HG03025 (cell line): ENCODE measurements at regions not wholly inside any gene's neighbourhood (a gene's known extent, or its start where the extent isn't known, plus 50 kb on each side); places are given as distances from the start of the nearest gene placed in this dataset.

ENCODE experiments used
- ATAC-seq: cut with Tn5 transposase; IDR thresholded peaks from one replicate; pipeline ENCODE4 v1.9.1; 2021; ENCODE audit warnings: mild to moderate bottlenecking, moderate library complexity; ENCODE audit not compliant: unreplicated experiment, low FRiP score

DNA sequence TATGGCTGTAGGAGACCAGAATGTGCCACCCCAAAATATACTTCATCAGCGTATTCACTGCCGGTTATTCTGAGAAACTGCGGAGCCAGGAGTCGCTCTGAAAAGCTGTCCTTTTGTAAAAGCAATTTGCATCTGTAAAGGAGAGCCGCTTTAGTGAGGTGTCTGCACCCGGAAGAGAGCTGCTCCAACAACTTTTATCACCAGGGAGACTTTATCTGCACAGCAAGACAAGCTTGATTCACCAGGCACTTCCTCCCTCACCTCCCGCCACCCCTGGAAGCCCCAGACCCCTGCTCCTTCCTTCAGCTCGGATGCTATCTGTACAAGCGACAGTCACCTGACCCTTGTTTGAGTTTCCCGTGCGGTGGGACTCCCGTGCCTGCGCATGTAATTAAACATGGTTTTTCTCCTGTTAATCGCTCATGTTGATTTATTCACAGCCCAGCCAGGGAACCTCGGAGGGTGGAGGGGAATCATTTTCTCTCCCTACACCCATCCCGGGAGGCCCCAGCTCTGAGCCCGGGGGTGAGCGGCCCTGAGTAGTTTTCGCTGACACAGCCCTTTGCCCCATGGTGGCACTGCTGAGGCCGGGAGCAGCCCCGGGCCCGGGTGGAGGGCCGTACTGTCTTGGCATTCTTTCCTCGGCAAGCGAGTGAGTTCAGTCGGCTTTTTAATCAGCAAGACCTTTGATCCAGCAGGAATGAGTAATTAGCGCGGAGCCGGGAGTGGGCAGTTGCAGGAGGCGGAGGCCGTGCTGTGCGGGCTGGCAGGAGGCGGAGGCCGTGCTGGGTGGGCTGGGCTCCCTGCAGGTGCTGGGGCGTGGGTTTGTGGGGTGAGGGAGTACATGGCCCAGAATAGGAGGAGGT, 222.7 kb upstream of the CIBAR2 start:
- no peak for ATAC-seq

DNA sequence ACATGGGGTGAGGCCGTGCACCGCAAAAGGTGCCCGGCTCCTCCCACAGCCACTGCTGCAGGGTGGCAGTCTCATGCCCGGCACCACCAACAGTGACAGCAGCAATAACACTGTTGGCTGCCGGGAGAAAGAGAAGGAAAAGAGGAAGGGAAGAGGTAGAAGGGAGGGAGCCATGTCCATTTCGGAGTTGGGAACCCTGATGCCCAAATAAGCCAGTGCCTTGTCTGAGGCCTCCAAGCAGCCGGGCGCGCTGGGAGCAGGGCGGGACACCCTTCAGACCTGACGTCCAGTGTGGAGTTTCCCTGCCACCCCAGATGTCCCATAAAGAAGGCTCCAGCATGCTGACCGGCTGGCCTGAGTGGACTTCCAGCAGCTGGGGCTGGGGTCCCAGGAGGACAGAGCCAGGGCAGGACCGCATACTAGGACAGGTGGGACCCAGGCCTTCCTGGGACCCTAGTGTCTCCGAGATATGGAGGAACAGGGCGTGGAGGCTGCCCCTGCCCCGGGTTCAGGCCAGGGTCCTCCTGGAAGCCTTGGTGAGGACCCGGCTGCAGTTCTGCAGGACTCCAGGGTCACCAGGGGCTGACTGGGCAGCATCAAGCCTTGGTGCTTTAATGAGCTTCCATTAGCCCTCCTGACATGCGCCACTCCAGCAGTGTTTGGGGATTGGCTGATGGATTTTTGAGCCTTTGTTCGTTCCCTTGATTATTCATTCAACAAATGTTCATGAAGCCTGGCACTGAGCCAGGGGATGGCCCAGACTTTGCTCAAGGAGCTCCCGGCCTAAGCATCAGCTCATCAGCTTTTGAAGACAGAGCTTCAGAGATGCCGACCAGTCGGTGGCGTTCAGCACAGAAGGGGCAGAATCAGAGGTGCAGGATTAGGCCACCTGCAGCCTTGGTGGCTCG, 223.6 kb upstream of the CIBAR2 start:
- ATAC-seq: no peak

DNA sequence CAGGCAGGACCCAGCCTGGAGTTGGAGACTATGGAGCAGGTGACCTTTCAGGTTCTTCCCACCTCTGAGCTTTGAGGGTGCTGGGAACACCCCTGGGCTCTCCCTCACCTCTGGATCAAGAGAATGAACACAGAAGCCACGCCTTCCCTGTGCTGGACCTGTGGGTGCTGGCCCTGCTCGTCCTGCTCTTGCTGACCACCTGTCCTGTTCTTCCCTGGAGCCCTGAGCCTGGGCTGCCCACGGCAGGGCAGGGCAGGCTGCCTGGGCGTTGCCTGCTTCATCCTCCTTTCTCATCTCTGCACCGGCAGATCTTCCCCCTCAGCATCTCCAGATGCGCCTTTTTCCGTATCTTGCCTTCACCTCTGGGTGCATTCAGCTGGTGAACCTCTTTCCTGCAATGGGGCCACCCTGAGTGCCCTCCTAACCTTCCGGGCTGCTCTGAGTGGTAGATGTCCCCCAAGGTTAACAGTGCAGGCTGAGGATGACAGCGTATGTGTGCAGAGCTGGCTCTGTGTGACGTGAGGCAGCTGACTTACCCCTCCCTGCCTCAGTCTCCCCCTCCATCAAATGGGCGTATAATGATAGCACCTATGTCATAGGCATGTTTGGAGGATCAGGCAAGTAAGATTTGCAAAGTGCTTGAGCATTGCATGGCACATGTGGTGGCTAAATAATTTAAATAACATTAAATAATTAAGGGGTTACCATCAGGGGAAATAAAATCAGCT, 225.8 kb upstream of the CIBAR2 start:
- ATAC-seq: no peak

DNA sequence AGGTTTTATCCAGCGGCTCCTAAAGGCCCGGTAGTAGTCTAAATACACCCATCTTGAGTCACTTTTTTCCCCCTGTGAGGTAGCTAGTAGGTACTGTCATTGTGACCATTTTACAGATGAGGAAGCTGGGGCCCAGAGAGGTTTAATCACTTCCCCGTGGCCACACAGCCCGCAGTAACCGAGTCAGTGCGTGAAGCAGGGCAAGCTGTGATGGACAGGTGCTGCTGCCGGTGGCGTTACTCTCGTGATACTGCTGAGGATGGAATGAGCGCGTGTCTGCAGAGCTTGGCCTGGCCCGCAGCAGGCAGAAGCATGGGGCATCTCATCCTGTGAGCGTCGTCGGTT, 226.3 kb upstream of the CIBAR2 start:
- ATAC-seq: no peak

DNA sequence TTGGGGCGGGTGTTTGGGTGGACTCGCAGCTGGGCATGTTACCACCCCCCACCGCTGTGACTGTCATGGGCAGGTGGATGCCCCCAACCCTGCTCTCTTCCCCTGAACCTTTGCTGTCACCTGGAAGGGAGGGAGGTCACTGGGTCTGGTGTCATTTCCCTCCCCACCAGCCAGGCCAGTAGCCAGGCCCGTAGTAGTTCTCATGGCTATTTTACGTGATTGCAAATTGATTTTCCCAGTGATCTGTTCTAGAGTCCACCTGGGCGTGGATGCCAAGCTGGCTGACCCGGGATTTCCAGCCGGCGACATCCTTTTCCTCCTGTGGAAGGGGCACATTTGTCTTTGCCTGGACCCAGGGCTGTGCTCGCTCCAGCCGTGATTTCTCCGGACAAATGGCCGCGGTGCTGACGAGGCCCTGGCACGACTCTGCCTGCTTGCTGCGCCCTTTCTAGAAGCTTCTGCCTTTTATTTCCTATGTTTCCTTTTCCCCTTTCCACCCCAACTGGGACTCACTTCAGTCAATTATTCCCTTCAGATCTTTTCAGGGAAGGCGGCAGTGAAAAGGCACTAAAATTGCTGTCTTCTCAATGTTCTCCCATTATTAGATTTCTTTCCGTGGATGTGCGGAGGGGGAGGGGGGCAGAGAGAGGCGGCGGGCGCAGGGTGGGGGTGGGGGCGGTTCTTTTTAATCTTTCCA, 226.9 kb upstream of the CIBAR2 start:
- no peak for ATAC-seq

DNA sequence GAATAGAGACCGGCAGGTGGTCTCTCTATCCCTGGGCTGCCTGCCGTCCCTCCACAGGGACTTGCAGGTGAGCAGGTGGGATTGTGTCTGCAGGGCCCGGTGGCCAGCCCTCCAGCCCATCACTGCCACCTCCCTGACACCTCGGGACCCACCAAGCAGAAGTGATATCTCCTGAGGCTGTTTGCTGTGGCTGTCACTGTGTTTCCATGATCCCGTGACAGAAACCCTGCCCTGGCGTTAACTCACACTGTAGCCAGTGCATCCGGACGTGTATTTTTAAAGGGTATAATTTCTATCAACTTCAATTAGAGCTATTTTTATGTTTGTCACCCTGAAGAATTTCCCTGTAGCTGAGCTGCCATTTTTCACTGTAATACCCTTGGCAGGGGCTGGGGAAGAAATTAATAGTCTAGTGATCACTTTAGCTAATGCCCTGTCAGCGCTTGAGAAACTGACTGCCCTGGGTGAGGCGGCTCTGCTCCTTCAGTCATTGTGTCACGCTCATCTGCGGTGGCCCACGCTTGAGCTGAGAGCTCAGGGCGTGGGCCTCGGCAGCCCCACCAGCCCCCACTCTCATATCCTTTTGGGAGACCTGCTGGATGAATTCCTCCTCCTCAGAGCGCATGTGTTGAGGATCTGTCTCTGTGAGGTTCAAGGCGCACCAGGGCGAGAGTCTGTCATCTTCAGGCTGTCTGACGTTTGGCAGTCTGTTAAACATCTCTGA, 229.9 kb upstream of the CIBAR2 start:
- ATAC-seq: no peak

DNA sequence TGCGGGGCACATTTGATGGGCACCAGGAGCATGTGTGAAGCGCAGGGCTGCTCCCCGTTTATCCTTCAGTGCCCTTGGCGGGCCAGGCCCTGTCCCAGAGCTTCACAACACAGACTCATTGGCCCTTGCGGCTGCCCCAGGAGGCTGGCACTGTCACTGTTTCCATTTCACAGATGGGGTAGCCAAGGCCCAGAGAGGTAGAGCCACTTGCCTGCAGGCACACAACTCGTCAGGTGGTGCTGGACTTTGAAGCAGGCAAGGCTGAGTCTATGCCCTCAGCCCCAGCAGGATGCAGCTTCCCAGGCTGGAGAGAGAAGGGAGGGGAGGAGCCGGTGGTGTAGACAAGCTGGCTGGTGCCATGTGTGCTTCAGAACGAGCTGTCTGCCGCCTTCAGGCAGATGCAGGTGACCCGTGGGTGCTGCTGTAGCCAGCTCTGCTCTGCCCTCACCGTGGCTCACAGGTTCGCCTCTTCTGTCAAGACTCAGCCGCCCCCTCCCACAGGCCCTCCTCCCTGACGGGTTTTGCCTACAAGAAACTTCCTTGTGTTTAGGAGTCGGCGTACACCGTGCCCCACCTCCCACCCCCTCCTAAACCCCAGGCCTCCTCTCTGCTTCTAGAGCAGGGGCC, 232.3 kb upstream of the CIBAR2 start:
- ATAC-seq: no peak

DNA sequence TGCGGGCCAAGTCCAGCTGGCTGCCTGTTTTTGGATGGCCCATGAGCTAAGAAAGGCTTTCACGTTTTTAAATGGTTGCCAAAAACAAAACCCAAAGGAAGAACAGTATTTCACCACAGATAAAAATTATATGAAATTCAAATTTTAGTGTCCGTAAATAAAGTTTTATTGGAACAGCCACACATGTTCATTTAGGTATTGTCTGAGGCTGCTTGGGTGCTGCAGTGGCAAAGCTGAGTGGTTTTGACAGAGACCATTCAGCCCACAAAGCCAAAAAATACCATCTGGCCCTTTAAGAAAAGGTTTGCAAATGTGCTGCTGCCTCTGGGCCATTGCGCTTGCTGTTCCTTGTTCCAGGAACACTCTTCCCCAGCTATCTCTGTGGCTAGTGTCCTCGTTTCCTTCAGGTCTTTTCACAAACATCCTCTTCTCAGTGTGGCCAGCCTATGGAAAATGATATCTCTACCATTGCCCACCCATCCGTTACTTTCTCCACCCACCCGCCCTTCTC, 232.9 kb upstream of the CIBAR2 start:
- ATAC-seq: no peak

DNA sequence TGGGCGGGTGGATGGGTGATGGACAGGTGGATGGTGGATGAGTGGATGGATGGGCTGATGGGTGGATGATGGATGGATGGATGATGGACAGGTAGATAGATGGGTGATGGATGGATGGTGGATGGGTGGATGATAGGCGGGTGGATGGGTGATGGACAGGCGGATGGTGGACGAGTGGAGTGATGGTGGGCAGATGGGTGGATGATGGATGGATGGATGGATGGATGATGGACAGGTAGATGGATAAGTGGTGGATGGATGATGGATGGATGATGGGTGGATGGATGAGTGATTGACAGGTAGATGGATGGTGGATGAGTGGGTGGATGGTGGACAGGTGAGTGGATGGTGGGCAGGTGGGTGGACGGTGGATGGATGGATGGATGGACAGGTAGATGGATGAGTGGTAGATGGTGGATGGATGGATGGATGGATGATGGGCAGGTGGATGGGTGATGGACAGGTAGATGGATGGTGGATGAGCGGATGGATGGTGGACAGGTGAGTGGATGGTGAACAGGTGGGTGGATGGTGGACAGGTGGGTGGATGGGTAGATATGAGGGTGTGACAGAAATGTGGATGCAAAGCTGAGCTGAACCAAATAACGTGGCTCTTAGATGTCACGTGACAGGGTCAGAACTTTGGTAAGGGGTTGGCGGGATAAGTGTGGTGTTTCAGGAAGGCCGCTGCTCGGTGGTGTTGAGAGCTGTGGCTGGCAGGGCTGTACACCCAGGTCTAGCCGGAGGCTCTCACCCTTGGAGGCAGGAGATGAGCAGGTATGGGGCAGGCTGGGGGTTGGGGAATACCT, 234.3 kb upstream of the CIBAR2 start:
- no peak for ATAC-seq

DNA sequence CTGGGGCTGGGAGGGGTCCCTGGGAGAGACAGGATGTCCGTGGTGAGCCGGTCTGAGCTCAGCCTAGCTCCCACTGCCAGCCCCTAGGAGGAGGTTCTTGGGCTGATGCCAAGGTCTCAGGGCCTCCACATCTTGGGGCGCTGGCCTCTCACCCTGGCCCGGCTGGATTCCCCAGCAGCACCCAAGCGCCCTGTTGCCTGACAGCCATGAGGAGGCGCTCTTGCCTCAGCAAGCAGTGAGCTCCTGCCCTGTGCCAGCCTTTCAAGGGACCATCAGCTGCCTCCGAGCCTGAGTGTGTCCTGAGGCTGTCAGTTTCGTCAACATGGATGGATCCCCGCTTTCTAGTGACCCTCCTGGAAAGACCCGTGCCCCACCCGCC, 234.9 kb upstream of the CIBAR2 start:
- no peak for ATAC-seq

DNA sequence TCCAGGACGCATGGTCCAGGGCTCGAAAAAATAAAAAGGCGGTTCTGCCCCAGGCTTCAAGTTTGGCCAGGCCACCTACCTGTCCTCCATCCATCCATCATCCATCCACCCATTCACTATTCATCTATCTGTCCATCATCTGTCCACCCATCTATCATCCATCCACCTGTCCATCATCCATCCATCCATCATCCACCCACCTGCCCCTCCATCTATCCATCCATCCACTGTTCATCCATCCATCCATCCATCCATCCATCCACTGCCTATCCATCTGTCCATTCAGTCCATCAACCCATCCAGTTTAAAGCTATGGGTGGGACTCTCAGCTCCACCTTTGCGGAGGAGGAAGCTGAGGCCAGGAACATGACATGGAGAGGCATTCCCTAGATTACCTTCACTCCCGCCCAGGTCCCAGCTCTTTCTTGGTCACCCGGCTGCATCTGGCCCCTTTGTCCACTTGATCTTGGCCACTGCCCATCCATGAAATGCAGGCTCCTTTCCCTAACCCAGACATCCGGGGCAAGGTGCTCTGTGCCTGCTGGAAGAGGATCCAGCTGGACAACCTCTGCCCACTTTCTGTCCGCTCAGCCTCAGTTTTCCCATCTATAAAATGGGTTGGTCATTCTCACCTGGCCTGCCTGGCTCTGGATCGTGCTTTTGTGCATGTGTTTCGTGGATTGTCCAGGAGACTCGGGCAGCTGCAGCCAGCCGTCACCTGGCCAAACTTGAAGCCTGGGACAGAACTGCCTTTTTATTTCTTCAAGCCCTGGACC, 236.0 kb upstream of the CIBAR2 start:
- ATAC-seq: no peak

DNA sequence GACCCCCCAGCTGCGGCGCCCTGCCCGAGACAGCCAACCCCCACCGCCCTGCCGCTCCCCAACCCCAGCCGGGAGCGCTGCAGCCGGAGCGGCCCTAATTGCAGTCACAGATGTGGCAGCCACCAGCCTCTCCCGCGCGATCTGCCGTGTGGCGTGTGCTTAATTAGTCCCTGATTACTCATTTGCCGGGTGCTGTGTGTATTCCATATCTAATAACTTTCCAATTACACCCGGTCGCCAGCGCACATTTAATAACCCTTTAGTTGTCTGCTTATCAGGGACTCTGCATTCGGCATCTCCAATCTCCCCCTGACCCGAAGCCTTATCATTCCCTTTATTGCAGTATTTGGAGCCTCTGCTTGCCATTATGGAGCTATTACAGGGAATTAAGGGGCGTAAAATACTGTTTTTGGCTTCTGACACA, 236.7 kb upstream of the CIBAR2 start:
- no peak for ATAC-seq

DNA sequence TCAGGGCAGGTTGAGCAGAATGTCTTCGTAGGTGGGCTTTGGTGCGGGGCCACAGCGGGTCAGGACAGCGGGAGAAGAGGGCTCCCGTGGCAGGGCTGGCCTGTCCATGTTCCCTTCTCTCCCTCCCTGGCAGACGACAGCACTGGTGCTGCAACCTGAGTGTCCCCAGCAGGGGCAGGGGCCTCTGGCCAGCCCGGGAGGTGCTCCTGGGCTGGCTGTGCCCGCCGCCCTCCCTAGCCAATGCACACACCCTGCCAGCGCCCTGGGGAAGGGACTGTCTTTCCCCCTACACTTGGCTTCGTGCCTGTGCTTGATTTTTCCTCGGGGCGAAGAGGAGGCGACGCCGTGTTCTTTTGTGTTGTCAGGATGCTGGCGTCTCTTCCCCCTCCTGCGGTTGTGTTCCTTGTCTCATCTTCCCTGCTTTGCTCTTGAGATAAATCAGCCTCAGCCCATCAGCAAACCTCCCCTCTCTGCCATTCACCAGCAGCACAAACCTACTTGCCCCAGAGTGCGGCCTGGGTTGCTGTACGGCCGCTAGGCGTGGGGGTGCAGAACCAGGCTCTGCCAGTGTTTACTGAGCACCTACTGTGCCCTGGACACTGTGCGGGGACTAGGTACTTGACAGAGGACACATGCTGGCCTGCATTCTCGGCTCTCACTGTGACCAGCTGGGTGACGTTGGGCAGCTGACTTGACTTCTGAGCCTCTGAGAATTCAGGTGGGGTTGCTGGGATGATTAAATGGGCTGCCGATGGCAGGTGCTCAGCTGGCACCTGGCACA, 237.3 kb upstream of the CIBAR2 start:
- ATAC-seq: no peak

DNA sequence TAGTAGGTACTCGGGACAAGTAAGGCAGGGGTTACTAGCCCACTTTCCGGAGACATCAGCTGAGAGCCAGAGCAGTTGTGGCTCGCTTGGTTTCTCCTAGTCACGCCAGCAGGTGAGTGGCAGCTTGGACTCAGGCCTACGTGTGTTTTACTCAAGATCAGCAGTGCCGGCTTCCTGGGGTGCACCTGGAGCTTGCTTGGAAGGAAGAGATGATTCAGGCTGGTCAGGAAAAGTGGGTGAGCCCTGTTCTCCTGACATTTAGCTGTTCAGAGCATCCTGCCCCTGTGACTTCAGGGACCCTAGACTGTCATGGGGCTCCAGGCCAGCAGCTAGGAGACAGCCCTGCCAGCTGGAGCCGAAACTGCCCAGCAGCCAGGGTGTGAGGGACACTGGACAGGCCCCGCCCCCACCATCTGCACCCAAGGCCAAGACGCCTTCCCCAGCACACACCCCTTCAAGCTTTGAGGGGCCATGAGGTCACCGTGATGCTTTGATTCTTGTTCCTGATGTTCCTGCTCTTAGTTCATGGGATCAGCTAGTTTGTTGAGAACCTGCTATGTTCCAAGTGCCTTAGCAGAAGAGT, 238.0 kb upstream of the CIBAR2 start:
- no peak for ATAC-seq

DNA sequence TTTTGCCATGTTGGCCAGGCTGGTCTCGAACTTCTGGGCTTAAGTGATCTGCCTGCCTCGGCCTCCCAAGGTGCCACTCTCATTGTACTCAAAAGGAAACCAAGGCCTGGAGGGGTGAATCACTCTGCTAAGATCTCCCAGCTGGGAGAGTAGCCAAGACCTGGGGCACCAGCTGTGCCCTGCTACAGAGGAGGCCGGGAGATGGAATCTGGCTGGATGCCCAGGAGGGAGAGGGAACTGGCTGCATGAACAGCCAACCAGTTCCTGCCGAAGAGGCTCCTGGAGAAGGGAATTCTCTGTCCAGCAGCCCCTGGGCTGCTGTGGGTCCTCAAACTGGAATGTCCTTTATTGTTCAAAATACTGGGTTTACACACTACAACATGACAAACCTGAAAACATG, 238.7 kb upstream of the CIBAR2 start:
- ATAC-seq: no peak

DNA sequence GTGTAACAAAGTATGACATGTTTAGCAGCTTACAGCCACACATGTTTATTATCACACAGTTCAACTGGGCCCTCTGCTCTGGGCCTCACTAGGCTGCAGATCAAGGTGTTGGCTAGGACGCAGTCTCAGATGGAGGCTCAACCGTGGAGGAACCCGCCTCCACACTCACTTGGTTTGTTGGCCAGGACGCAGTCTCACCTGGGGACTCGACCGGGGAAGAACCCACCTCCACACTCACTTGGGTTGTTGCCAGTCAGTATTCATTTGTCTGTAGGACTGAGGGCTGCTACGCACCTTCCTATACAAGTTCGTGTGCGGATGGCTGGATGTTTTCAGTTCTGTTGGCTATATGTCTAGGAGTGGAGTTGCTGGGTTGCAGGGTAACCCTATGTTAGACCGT, 240.7 kb upstream of the CIBAR2 start:
- ATAC-seq: no peak
